Keratinocyte (primary cell): ENCODE measurements at regions not wholly inside any gene's neighbourhood (a gene's known extent, or its start where the extent isn't known, plus 50 kb on each side); places are given as distances from the start of the nearest gene placed in this dataset.

Experiments used
- DNase-seq: peaks from one replicate; pipeline ENCODE4 v3.0.0-alpha.2; 2011; ENCODE audit warnings: low read depth, missing footprints, low spot score
- FAIRE-seq: peaks from 2 replicates; lab custom pipeline; 2011; peaks lifted over from hg19 to GRCh38; lab: Jason Lieb, UNC
- H2AFZ ChIP-seq: 2 replicates; pipeline ENCODE4 v1.6.0; 2012; ENCODE audit warnings: low read length, control low read depth, inconsistent platforms; ENCODE audit not compliant: control insufficient read depth
- H3K27ac ChIP-seq: 2 replicates; pipeline ENCODE4 v1.5.1; 2011; ENCODE audit warnings: low read length; ENCODE audit not compliant: control insufficient read depth, insufficient read depth
- H3K27me3 ChIP-seq: 3 replicates; pipeline ENCODE4 v1.6.0; 2011; ENCODE audit warnings: low read length; ENCODE audit not compliant: control insufficient read depth, insufficient read depth; ENCODE audit errors: extremely low read depth
- H3K36me3 ChIP-seq, 2 experiments: 2 replicates in 1 of 2; 3 replicates in 1 of 2; pipeline ENCODE4 v1.5.1; 2011; ENCODE audit warnings: low read length in 2 of 2, mild to moderate bottlenecking in 1 of 2; ENCODE audit not compliant: control insufficient read depth in 2 of 2, insufficient read depth in 2 of 2; ENCODE audit errors: extremely low read depth in 1 of 2
- H3K4me1 ChIP-seq: 3 replicates; pipeline ENCODE4 v1.5.1; 2011; ENCODE audit warnings: low read length; ENCODE audit not compliant: control insufficient read depth, insufficient read depth; ENCODE audit errors: extremely low read depth
- H3K4me2 ChIP-seq: 3 replicates; pipeline ENCODE4 v1.6.0; 2011; ENCODE audit warnings: low read depth, low read length; ENCODE audit not compliant: control insufficient read depth, insufficient read depth; ENCODE audit errors: extremely low read depth
- H3K4me3 ChIP-seq, 3 experiments: fragments of 200-600 bp in 1 of 3; sonication (generic) in 1 of 3; 2 replicates in 2 of 3; 3 replicates in 1 of 3; pipeline ENCODE4 v1.5.1; 2011 to 2016; ENCODE audit warnings: low read length in 3 of 3, mild to moderate bottlenecking in 3 of 3, control low read depth in 2 of 3, inconsistent platforms in 1 of 3, low read depth in 1 of 3, mixed read lengths in 1 of 3, mixed run types in 1 of 3, moderate library complexity in 1 of 3; ENCODE audit not compliant: control insufficient read depth in 2 of 3, insufficient read depth in 2 of 3; ENCODE audit errors: extremely low read depth in 1 of 3
- H3K79me2 ChIP-seq: 2 replicates; pipeline ENCODE4 v1.6.0; 2012; ENCODE audit warnings: low read length; ENCODE audit not compliant: control insufficient read depth, insufficient read depth
- H3K9ac ChIP-seq: 3 replicates; pipeline ENCODE4 v1.6.0; 2011; ENCODE audit warnings: low read length; ENCODE audit not compliant: control insufficient read depth, insufficient read depth; ENCODE audit errors: extremely low read depth
- H3K9me1 ChIP-seq: 3 replicates; pipeline ENCODE4 v1.6.0; 2011; ENCODE audit warnings: low read length; ENCODE audit not compliant: control insufficient read depth, insufficient read depth; ENCODE audit errors: extremely low read depth
- H3K9me3 ChIP-seq: 2 replicates; pipeline ENCODE4 v1.5.1; 2012; ENCODE audit warnings: low read depth, low read length; ENCODE audit not compliant: control insufficient read depth
- H4K20me1 ChIP-seq: 3 replicates; pipeline ENCODE4 v1.6.0; 2011; ENCODE audit warnings: low read length; ENCODE audit not compliant: control insufficient read depth, insufficient read depth; ENCODE audit errors: extremely low read depth
- CTCF ChIP-seq, 3 experiments: IDR thresholded peaks in 1 of 3; conservative IDR thresholded peaks in 1 of 3; optimal IDR thresholded peaks in 1 of 3; 2 replicates in 2 of 3; 3 replicates in 1 of 3; pipeline versions ENCODE3 to v1.5.1; 2011; ENCODE audit warnings: low read length in 3 of 3, mild to moderate bottlenecking in 3 of 3, moderate library complexity in 2 of 3, control low read depth in 1 of 3, inconsistent platforms in 1 of 3; ENCODE audit not compliant: insufficient read depth in 2 of 3; ENCODE audit errors: extremely low read depth in 1 of 3
- EZH2 ChIP-seq: IDR thresholded peaks from one replicate; pipeline ENCODE4 v1.6.1; 2012; ENCODE audit warnings: inconsistent platforms, mild to moderate bottlenecking, low read length, moderate library complexity
- dilution Hi-C: fragments of 300-500 bp; cut with MboI; formaldehyde crosslinking; loops from one replicate; pipeline ENCODE4 v1.7.0; 2020; ENCODE audit warnings: low sequenced_read_pairs; ENCODE audit not compliant: extremely low pct_ligation_motif_present

GRCh38 chr1:163422738-163423404 lies 101.1 kb downstream of the NUF2 start:
- no peak overlapping the region for H3K27ac ChIP-seq
- no peak overlapping the region for H3K9ac ChIP-seq
- no peaks in the 10 kb centered on the region for H4K20me1 ChIP-seq
- no peaks in the 10 kb centered on the region for H3K9me1 ChIP-seq
- dilution Hi-C loops = no loop called here
- H3K27me3 ChIP-seq = no peaks in the 10 kb centered on the region
- FAIRE-seq (no peak), DNase-seq (no peak)
- no peaks in the 10 kb centered on the region for H3K79me2 ChIP-seq
- no peaks in the 10 kb centered on the region for H3K9me3 ChIP-seq
- no peaks in the 10 kb centered on the region for H3K4me1 ChIP-seq
- H3K36me3 ChIP-seq = no peaks in the 10 kb centered on the region
- H2AFZ ChIP-seq = no peak overlapping the region
- H3K4me3 ChIP-seq = no peak overlapping the region
- TF ChIP-seq EZH2 (no peak), CTCF (optimal IDR thresholded peaks at IDR 0.05 in 1 of 3, IDR thresholded peaks at IDR 0.05 in 1 of 3, conservative IDR thresholded peaks at IDR 0.05 in 1 of 3; ENCODE audit: extremely low read depth in 1 of 3, insufficient read depth in 2 of 3, low read length in 3 of 3) (no peak)
- no peak overlapping the region for H3K4me2 ChIP-seq

GRCh38 chr1:163426505-163427251 lies 104.9 kb downstream of the NUF2 start:
- Histone ChIP-seq H3K9ac (no peak overlapping the region), H3K4me2 (no peak overlapping the region), H2AFZ (no peak overlapping the region), H3K79me2 (no peaks in the 10 kb centered on the region), H3K4me3 (no peak overlapping the region), H3K9me1 (no peaks in the 10 kb centered on the region), H4K20me1 (no peaks in the 10 kb centered on the region), H3K36me3 (no peaks in the 10 kb centered on the region), H3K27me3 (no peaks in the 10 kb centered on the region), H3K27ac (no peak overlapping the region), H3K9me3 (no peaks in the 10 kb centered on the region), H3K4me1 (no peaks in the 10 kb centered on the region)
- FAIRE-seq (no peak), DNase-seq (no peak)
- dilution Hi-C loops = no loop called here
- TF ChIP-seq EZH2 = no peak
- no peak for TF ChIP-seq CTCF (optimal IDR thresholded peaks at IDR 0.05 in 1 of 3, IDR thresholded peaks at IDR 0.05 in 1 of 3, conservative IDR thresholded peaks at IDR 0.05 in 1 of 3; ENCODE audit: extremely low read depth in 1 of 3, insufficient read depth in 2 of 3, low read length in 3 of 3)
